D721Med (cell line): ENCODE measurements at regions not wholly inside any gene's neighbourhood (a gene's known extent, or its start where the extent isn't known, plus 50 kb on each side); places are given as distances from the start of the nearest gene placed in this dataset.

Experiments
- DNase-seq: peaks from one replicate; pipeline ENCODE4 v3.0.0; 2011; ENCODE audit warnings: low spot score; ENCODE audit not compliant: insufficient read length
- FAIRE-seq: peaks from 2 replicates; lab custom pipeline; 2011; peaks lifted over from hg19 to GRCh38; lab: Jason Lieb, UNC
- CTCF ChIP-seq: IDR thresholded peaks from 2 replicates; pipeline ENCODE4 v1.5.1; 2012; ENCODE audit warnings: mild to moderate bottlenecking, control low read depth; ENCODE audit not compliant: insufficient read depth; ENCODE audit errors: missing control alignments

GRCh38 chr15:95957861-95958260 lies 372.6 kb upstream of the NR2F2 start:
- no peak for FAIRE-seq
- DNase-seq: no peak
- TF ChIP-seq CTCF: no peak

- no peak for TF ChIP-seq CTCF
- DNase-seq: no peak
- no peak for FAIRE-seq
These were observed 372.1 kb upstream of the NR2F2 start for GRCh38 chr15:95958382-95958781.

GRCh38 chr15:95968856-95969255 lies 361.6 kb upstream of the NR2F2 start:
- FAIRE-seq: no peak
- DNase-seq: no peak
- TF ChIP-seq CTCF: no peak

- no peak for DNase-seq
- TF ChIP-seq CTCF: no peak
- FAIRE-seq: no peak
These were observed 360.2 kb upstream of the NR2F2 start for GRCh38 chr15:95970326-95970725.

- FAIRE-seq: no peak
- TF ChIP-seq CTCF: no peak
- no peak for DNase-seq
These were observed 358.4 kb upstream of the NR2F2 start for GRCh38 chr15:95972041-95972553.

GRCh38 chr15:95972812-95973211 lies 357.7 kb upstream of the NR2F2 start:
- DNase-seq: no peak
- no peak for FAIRE-seq
- TF ChIP-seq CTCF: no peak

- TF ChIP-seq CTCF: no peak
- FAIRE-seq: no peak
- DNase-seq: no peak
These were observed 356.8 kb upstream of the NR2F2 start for GRCh38 chr15:95973566-95974256.
